Ovary (tissue), 3 donors: ENCODE measurements at regions not wholly inside any gene's neighbourhood (a gene's known extent, or its start where the extent isn't known, plus 50 kb on each side); places are given as distances from the start of the nearest gene placed in this dataset.

ENCODE experiments used
- EP300 ChIP-seq: sonication (generic); formaldehyde crosslinking; IDR thresholded peaks from one replicate; pipeline ENCODE4 v1.6.1; 2017; ENCODE audit warnings: antibody characterized with exemption
- TF ChIP-seq, protein P1 (sequence below), 3 donors: fragments of 450-650 bp in 2 of 3; fragments of 200-600 bp in 1 of 3; IDR thresholded peaks; one replicate each; pipeline versions ENCODE4 v1.5.1 to v1.8.0; 2016 to 2022; ENCODE audit warnings: antibody characterized with exemption in 3 of 3, mild to moderate bottlenecking in 1 of 3
- donor health status: DM: no; HTN: no; CAD: no.

- TF ChIP-seq, protein P1, sequence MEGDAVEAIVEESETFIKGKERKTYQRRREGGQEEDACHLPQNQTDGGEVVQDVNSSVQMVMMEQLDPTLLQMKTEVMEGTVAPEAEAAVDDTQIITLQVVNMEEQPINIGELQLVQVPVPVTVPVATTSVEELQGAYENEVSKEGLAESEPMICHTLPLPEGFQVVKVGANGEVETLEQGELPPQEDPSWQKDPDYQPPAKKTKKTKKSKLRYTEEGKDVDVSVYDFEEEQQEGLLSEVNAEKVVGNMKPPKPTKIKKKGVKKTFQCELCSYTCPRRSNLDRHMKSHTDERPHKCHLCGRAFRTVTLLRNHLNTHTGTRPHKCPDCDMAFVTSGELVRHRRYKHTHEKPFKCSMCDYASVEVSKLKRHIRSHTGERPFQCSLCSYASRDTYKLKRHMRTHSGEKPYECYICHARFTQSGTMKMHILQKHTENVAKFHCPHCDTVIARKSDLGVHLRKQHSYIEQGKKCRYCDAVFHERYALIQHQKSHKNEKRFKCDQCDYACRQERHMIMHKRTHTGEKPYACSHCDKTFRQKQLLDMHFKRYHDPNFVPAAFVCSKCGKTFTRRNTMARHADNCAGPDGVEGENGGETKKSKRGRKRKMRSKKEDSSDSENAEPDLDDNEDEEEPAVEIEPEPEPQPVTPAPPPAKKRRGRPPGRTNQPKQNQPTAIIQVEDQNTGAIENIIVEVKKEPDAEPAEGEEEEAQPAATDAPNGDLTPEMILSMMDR (IDR thresholded peaks at IDR 0.05) = no peak
- no peak for TF ChIP-seq EP300
These were observed 89.5 kb upstream of the SLC1A1 start for GRCh38 chr9:4400731-4401130.
